Activated CD8-positive, alpha-beta T cell treated with anti-CD3 and anti-CD28 coated beads for 36 hours (primary cell): ENCODE measurements at regions not wholly inside any gene's neighbourhood (a gene's known extent, or its start where the extent isn't known, plus 50 kb on each side); places are given as distances from the start of the nearest gene placed in this dataset.

Experiments used
- ATAC-seq: fragments of 200-7000 bp; cut with Tn5 transposase; one replicate; pipeline ENCODE4 v1.10.0; 2021; ENCODE audit warnings: mild to moderate bottlenecking, moderate library complexity
- CTCF ChIA-PET: fragments of 350-600 bp; sonication (Branson Sonifier 250); formaldehyde crosslinking; loops from one replicate; lab custom pipeline; 2021; ENCODE audit warnings: antibody characterized with exemption; lab: Charles Lee
- POLR2A ChIA-PET: fragments of 350-600 bp; sonication (Branson Sonifier 250); formaldehyde crosslinking; loops from one replicate; lab custom pipeline; 2021; ENCODE audit warnings: antibody characterized with exemption; lab: Charles Lee
- DNase-seq: peaks from one replicate; pipeline ENCODE4 v3.0.0-alpha.2; 2020
- H3K27ac Mint-ChIP-seq: one replicate; pipeline ENCODE4 v1.8.0; 2021; ENCODE audit warnings: mild to moderate bottlenecking, mixed read lengths
- H3K27me3 Mint-ChIP-seq: one replicate; pipeline ENCODE4 v1.8.0; 2021; ENCODE audit warnings: mixed read lengths
- H3K36me3 Mint-ChIP-seq: one replicate; pipeline ENCODE4 v1.8.0; 2021; ENCODE audit warnings: low read depth, mixed read lengths
- H3K4me1 Mint-ChIP-seq: one replicate; pipeline ENCODE4 v1.8.0; 2021; ENCODE audit warnings: low read depth, mixed read lengths
- H3K4me3 Mint-ChIP-seq: one replicate; pipeline ENCODE4 v1.8.0; 2021; ENCODE audit warnings: mild to moderate bottlenecking, moderate library complexity, mixed read lengths
- H3K9me3 Mint-ChIP-seq: one replicate; pipeline ENCODE4 v1.8.0; 2021; ENCODE audit warnings: mixed read lengths
- CTCF ChIP-seq: fragments of 200-600 bp; IDR thresholded peaks from one replicate; pipeline ENCODE4 v1.8.0; 2022; ENCODE audit warnings: antibody characterized with exemption, mild to moderate bottlenecking
- intact Hi-C: fragments of 100-400 bp; cut with micrococcal nuclease; formaldehyde crosslinking; loops from one replicate; pipeline ENCODE4 v1.10.0; 2022

GRCh38 chrX:145464650-145465049 lies 217.3 kb downstream of the SPANXN1 start:
- H3K9me3 Mint-ChIP-seq, result no peaks in the 10 kb centered on the region
- H3K4me3 Mint-ChIP-seq, result no peak overlapping the region
- no peaks in the 10 kb centered on the region for H3K36me3 Mint-ChIP-seq
- no peak for ATAC-seq
- intact Hi-C loops, result no loop called here
- CTCF ChIA-PET, result no interaction called here
- no peak for TF ChIP-seq CTCF
- no peak for DNase-seq
- H3K27me3 Mint-ChIP-seq, result no peaks in the 10 kb centered on the region
- H3K27ac Mint-ChIP-seq, result no peak overlapping the region
- no peaks in the 10 kb centered on the region for H3K4me1 Mint-ChIP-seq
- POLR2A ChIA-PET, result interaction anchor here (0.6 kb wide), 1 partner anchor 1289 kb away, joined by 4 read pairs; no protein-coding TSS in a partner anchor

- no peak overlapping the region for H3K27ac Mint-ChIP-seq
- H3K9me3 Mint-ChIP-seq, result no peaks in the 10 kb centered on the region
- TF ChIP-seq CTCF, result no peak
- CTCF ChIA-PET, result no interaction called here
- intact Hi-C loops, result no loop called here
- H3K36me3 Mint-ChIP-seq, result no peaks in the 10 kb centered on the region
- DNase-seq (no peak), ATAC-seq (no peak)
- no peaks in the 10 kb centered on the region for H3K27me3 Mint-ChIP-seq
- no peaks in the 10 kb centered on the region for H3K4me1 Mint-ChIP-seq
- H3K4me3 Mint-ChIP-seq, result no peak overlapping the region
- POLR2A ChIA-PET, result no interaction called here
Observed at GRCh38 chrX:145475725-145476124, 228.4 kb downstream of the SPANXN1 start.

GRCh38 chrX:145484740-145485139 lies 237.4 kb downstream of the SPANXN1 start:
- CTCF ChIA-PET, result no interaction called here
- intact Hi-C loops, result no loop called here
- Mint-ChIP-seq H3K27me3 (no peaks in the 10 kb centered on the region), H3K36me3 (no peaks in the 10 kb centered on the region), H3K4me3 (no peak overlapping the region), H3K27ac (no peak overlapping the region), H3K4me1 (no peaks in the 10 kb centered on the region), H3K9me3 (peaks cover 2% of the 10 kb centered on the region)
- no peak for DNase-seq
- ATAC-seq, result no peak
- POLR2A ChIA-PET, result no interaction called here
- no peak for TF ChIP-seq CTCF

GRCh38 chrX:145502670-145503069 lies 255.4 kb downstream of the SPANXN1 start:
- intact Hi-C loops, result no loop called here
- Mint-ChIP-seq H3K36me3 (no peaks in the 10 kb centered on the region), H3K4me1 (no peaks in the 10 kb centered on the region), H3K27me3 (no peaks in the 10 kb centered on the region), H3K27ac (no peak overlapping the region), H3K9me3 (peaks cover 2% of the 10 kb centered on the region), H3K4me3 (no peak overlapping the region)
- DNase-seq (no peak), ATAC-seq (no peak)
- TF ChIP-seq CTCF, result no peak
- ChIA-PET CTCF (no interaction called here), POLR2A (no interaction called here)

GRCh38 chrX:145506214-145506613 lies 258.9 kb downstream of the SPANXN1 start:
- peaks cover 3% of the 10 kb centered on the region for H3K9me3 Mint-ChIP-seq
- POLR2A ChIA-PET, result no interaction called here
- H3K36me3 Mint-ChIP-seq, result no peaks in the 10 kb centered on the region
- DNase-seq (no peak), ATAC-seq (no peak)
- CTCF ChIA-PET, result no interaction called here
- no peak for TF ChIP-seq CTCF
- no peaks in the 10 kb centered on the region for H3K27me3 Mint-ChIP-seq
- H3K4me3 Mint-ChIP-seq, result no peak overlapping the region
- intact Hi-C loops, result no loop called here
- H3K27ac Mint-ChIP-seq, result no peak overlapping the region
- no peaks in the 10 kb centered on the region for H3K4me1 Mint-ChIP-seq
